Umbilical cord (tissue), 1 donor: ENCODE measurements at regions not wholly inside any gene's neighbourhood (a gene's known extent, or its start where the extent isn't known, plus 50 kb on each side); places are given as distances from the start of the nearest gene placed in this dataset.
A peak's percentile ranks its signal among the peaks of the same experiment; 100 is the strongest.

Experiments
- DNase-seq: peaks from one replicate; pipeline ENCODE4 v3.0.0-alpha.2; 2015; ENCODE audit warnings: low spot score

- peak; percentile 0 for DNase-seq
Observed at GRCh38 chrX:55546956-55547355, 57.3 kb upstream of the USP51 start.
